ENCODE measurements at regions not wholly inside any gene's neighbourhood (a gene's known extent, or its start where the extent isn't known, plus 50 kb on each side); places are given as distances from the start of the nearest gene placed in this dataset.
"Not testable (repeated sequence)": the region's sequence is repeated elsewhere in the genome, so short reads cannot be mapped to it uniquely, and the experiment has no call there.

DNA sequence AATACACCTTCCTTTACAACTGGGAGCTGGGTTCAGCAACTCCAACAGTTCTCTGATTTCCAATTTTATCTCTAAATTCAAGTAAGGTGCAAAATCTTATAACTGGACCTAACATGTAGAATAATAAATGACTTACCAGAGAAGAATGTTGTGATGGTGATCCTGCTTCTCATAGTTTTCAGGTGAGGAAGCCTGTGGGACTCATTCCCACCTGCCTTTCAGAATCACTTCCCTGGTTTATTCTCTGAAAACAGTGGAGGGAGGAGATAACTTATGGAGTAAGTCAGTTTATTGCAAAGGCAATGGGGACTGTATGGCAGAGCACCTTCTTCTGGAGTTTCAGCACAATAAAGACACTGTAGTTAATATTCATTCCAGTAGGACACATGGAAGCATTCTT, 1188.2 kb upstream of the FAM98A start:
- no peak for DNase-seq

DNA sequence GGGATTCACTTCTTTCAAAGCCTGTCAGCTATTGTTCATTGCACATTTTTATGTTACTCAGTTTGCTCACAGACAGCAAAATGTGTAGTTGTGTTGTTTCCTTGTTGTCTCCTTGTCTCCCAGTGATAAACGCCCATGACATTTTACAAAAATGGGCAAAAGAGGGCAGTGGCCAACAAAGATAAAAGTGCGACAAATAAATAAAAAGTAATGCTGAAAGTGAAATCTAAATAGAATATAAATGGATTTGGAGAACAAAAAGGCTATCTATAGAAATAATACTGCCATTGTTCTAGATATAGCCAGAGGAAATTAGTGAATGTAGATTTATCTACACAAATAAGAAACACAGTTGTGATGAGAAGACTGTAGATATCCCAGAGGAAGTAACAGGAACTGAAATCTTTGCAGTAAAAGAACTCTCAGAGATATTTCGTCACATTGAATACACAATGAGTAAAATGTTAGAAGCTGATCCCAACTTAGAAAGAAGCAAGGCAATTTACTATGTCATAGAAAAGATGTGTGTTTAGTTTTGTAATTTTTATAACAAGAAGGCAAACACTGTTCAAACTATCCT, 1186.2 kb upstream of the FAM98A start:
- DNase-seq, result no peak

DNA sequence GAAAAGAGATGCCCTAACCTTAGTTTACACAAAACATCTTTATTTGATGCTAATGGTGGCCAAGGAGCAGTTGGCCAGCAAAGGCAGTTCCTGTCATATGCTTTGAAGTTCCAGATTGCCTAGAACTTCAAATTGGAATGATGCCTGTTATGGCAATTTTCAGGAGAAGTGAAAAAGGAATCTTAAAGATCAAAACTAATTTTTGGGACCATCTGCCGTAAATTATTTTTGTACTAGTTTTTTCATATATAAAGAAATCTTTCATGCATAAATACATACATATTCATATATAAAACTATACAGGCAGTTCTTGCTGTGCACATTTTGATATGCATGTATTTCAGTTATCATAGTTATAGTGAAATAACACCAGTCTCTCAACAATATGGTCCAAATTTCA, 1185.6 kb upstream of the FAM98A start:
- no peak for DNase-seq

DNA sequence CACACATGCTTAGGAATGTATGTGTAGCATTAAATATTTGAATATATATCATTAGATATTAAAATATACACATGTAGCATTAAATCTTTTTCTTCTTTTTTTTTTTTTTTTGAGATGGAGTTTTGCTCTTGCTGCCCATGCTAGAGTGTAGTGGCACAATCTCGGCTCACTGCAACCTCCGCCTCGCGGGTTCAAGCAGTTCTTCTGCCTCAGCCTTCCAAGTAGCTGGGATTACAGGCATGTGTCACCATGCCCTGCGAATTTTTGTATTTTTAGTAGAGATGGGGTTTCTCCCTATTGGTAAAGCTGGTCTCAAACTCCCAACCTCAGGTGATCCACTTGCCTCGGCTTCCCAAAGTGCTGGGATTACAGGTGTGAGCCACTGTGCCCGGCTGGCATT, 1151.6 kb upstream of the FAM98A start:
- DNase-seq, result not testable (repeated sequence)

DNA sequence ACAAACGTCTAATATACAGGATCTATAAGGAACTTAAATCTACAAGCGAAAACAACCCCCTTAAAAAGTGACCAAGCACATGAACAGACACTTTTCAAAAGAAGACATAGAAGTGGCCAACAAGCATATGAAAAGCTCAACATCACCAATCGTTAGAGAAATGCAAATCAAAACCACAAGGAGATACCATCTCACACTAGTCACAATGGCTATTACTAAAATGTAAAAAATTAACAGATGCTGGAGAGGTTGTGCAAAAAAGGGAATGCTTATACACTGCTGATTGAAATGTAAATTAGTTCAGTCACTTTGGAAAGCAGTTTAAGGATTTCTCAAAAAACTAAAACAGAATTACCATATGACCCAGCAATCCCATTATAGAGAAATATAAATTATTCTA, 1148.5 kb upstream of the FAM98A start:
- no peak for DNase-seq

DNA sequence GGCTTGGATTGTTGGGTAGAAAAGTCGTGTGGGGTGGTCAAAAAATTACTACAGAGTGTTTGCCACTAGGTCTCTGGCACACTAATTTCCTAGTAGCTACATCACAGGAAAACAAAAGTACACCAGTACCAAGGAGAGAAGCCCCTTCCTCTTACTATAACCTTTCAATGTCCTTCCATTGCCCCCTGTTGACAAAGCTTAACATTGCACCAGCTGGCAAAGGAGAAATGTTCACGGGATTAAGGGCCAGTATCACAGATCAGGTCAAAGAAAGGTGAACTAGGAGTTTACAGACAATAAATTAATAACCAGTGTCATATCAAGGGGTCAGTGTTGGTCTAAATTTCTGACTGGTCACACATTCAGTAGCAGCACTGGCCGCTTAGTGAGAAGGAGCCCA, 1139.6 kb upstream of the FAM98A start:
- DNase-seq, result no peak

DNA sequence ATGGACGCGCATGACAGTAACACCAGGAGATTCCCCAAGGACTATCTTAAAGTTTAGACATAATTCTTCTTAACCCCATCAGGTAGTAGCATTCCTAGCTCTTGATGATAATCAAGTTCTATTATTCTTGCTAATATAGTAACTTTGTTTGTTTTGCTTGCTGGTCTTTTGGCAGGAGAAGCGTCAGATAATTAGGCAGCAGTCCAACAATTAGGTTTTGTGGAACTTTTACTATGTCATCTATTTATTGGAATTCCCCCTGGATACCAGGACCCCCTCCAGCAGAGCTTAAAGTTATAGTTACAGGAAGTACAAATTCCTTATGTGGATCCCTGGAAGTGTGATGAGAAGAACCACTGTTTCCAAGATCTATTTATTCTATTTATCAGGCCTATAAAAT, 1138.0 kb upstream of the FAM98A start:
- DNase-seq, result no peak

DNA sequence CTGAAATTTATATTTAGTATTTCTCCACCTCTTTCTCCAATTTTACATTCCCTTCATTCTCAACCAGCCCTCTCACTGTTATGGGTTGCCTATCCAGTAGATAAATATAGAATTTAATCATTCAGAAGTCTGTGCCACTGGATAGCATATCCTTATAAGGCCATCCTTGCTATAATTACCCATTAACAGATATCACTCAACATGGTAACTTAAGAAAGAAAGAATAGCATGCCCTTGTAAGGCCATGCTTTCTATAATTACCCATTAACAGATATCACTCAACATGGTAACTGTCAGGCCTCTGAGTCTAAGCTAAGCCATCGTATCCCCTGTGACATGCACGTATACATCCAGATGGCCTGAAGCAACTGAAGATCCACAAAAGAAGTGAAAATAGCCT, 1137.4 kb upstream of the FAM98A start:
- DNase-seq, result no peak

DNA sequence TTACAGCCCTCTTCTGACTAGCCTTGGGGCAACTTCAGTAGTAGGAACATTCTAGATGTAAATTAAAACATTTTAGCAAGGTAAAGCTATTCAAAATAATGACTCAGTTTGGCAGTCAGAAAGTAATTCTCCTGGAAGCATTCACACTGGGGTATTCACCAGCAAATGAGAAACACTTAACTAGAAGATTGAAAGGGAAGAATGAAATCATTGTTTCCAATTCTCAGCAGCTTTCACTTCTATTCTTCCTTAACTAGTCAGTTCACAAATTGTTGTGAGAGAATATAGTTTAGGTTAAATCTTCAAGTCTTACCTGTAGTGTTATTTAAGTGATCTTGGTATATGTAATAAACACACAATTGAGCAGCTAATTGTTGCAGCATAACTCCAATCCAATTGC, 1135.6 kb upstream of the FAM98A start:
- DNase-seq, result no peak

DNA sequence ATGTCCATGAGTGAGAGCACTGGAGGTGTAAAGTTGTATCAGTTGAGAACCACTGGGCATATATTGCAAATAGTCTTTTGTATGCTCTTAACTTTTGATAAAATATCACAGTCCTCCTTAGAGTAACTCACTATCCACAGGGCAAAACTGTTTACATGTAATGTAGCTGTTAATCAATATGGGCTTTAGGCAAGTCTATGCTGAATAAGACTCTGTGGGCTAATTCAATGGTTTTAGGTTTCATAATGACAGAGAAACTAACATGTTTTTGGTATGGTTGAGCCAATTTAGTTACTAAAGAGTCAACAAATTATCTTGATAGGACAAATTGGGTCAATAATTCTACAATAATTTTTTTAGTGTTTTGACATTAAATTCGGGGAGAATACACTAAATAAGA, 1134.9 kb upstream of the FAM98A start:
- no peak for DNase-seq

DNA sequence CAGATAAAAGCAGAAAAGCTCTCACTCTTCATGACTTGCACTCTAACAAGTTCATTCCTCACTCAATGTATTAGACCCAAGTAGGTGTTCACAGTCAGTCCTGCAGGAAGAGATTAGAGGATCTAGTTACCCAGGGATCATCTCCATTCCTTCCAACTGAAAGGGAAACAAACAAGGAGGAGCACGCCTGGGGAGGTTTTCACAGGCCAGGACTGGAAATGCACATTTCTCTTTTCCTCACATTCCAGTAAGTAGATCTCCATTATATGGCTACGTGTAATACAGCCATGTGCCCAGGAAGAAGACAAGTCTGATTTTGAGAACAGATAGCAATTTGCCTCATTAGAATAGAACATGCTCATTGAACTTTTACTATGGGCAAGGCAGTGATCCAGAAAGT, 1132.2 kb upstream of the FAM98A start:
- no peak for DNase-seq

DNA sequence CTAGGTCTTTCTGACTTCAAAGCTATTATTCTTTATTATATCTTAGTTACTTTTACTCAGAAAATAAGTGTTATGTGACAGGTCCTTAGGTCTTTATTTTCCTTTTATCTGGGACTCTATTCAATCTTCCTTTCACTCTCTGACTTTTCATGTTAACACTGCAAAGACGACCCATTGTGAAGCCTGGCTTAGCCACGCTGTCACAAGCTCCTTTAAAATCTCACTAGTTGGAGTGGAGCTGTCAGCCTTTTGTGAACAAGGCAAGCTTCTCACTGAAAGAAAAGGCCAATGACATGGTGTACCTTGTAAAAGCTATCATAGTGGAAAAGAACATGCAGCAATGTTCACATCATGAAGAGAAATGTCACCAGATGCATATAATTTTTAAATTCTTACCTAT, 1130.7 kb upstream of the FAM98A start:
- no peak for DNase-seq

DNA sequence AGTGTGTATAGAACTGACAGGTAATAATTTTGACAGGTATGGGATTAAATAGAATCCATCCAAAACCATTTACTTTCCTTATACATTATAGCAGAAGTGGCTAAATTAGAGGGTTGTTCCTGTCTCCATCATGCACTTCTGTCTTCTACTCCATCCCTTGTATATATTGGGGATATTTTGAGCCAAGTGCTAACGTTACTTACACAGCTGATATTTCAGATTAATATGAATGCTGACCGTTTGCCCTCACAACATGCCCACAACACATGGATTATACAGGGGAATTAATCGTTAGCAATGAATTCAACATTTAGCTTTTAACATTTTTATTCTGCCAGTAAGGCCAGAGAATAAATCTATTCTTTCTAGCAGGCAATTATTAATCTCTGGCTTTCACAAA, 1125.0 kb upstream of the FAM98A start:
- no peak for DNase-seq

DNA sequence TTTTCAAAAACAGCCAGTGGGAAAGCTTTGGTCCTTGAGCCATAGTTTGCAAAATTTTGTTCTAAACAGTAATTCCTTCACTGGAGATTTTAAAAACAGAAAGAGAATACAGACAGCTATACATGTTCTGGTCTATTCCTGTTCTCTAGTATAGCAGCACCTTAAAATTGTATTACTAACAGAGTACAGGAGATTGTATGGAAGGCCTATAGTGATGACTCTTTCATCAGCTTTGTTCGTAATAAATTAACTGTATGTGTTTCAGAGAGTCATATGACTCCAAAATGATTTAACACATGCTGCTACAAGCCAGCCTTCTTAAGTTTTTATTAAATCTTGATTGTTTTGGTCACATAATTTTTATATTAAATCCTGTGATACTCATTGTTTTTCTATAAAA, 1124.6 kb upstream of the FAM98A start:
- DNase-seq, result no peak

DNA sequence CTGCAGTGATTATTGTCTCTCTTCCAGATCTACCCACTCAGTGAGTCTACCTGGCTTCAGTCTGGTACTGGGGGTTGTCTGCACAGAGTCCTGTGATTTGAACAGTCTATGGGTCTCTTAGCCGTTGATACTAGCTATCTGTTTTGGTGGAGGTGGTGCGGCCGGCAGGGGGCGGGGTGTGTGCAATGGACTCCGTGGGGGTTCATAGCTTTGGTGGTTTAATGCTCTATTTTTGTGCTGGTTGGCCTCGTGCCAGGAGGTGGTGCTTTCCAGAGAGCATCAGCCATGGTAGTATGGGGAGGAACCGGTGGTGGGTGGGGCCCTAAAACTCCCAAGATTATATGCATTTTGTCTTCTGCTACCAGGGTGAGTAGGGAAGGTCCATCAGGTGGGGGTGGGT, 1120.1 kb upstream of the FAM98A start:
- DNase-seq, result no peak

DNA sequence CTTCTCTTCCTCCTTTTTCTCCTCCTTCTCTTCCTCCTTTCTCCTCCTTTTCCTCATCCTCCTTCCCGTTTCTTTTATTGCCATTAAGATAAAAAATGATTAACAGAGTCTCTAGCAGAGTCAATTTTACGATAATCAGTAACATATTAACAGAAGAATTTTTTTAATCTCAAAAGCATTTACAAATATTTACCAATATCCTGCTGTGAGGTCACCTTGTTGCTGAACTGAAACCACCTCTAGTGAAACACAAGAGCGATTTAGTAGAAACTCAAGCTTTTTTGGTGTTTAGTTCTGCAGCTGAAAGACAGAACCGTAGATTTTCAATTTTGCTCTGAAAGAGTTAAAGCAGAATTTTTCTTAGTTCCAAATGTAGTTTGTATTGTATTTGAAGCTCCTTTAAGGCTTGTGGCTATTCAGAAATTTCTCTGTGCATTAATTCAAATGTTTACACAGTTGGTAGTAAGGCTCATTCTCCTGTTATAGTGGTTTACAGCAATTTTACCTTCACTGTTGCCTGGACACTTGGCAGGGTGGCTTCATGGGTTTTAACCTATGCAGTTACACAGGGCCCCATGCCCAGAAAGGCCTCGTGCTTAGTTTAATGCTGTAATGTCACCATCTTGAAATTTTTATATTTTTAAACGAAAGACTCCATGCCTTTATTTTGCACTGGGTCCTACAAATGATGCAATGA, 1106.6 kb upstream of the FAM98A start:
- no peak for DNase-seq

DNA sequence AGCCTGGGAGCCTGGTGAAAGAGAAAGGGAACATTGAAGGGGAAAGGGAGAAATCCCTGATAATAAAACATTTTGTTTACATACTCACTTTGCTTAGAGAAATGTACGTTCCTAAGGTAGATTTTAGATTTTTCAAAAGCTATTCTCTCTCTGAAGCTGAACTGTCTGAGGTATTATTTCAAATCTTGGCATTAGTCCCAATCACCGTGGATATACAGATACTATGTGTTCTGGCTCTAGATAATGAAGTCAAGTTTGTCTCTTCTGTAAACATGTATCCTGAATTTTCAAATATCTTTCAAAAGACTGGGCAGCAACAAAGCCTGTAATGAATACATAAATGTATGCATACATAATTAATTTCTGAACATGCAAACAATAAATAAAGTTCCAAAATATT, 1104.2 kb upstream of the FAM98A start:
- no peak for DNase-seq

DNA sequence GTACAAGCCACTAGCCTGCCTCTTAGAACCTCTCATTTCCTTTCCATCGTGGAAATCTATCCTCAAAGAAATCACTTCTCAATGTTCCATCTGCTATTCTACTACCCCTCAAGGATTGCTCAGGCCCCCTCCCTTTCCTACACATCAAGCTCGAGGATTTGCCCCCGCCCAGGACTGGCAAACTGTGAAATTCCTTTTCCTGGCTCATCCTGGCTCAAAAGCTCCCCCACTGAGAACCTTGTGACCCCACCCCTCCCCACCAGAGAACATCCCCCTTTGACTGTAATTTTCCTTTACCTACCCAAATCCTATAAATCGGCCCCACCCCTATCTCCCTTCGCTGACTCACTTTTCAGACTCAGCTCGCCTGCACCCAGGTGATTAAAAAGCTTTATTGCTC, 1103.3 kb upstream of the FAM98A start:
- not testable (repeated sequence) for DNase-seq

DNA sequence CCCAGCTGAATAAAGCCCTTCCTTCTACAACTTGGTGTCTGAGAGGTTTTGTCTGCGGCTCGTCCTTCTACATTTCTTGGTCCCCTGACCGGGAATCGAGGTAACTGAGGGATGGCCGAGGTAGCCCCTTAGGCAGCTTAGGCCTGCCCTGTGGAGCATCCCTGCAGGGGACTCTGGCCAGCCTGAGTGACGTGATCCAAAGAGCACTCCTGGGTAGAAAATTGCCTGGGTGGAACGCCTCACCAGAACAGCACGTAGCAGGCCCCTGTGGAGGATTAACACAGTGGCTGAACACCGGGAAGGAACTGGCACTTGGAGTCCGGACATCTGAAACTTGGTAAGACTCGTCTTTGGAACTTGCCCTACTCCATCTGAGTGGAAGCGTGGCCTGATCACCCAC, 1078.5 kb upstream of the FAM98A start:
- DNase-seq, result not testable (repeated sequence)

DNA sequence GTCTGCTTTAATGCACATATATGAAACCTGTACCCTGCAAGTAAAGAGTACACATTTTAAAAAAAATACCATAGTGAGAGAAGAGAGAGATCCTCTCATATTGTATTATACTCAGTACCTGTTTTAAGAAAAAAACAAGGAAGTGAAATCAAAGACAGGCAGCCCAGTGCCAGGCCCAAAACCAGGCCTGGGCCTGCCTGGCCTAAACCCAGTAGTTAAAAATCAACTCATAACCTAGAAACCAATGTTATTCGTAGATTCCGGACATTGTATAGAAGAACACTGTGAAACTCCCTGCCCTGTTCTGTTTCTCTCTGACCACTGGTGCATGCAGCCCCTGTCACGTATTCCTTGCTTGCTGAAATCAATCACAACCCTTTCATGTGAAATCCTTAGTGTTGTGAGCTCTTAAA, 1078.0 kb upstream of the FAM98A start:
- not testable (repeated sequence) for DNase-seq

DNA sequence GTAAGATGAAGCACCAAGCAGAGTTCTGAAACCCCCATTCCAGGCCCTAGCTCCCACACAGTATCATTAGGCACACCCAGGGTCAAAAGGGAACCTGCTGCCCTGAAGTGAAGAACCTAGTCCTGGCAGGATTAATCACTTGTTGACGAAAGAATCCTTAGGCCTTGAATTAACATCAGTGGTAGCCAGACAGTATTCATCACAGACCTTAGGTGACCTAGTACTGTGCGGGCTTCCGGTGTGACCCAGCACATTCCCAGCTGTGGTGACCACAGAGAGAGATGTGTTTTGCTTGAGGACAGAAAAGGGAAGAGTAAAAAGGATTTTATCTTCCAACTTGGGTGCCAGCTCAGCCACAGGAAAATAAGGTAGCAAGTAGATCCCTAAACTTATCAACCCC, 1071.4 kb upstream of the FAM98A start:
- DNase-seq, result no peak

DNA sequence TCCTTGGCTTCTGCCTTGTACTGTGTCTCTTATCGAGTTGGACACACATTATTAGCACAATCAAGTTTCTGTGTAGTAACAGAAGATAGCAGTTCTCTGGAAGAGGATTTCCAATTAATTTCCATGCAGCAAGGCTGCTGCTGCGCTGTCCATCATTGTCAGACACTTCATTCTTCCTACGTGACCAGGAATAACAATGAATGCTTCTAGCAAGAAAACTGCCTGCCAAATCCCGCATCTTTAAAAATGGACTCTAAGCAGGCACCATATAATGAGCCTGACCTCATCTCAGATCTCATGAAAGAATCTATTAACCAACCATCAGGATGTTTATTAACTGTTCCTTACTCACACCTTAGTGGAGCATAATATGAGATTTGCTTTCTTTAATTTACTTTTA, 1067.7 kb upstream of the FAM98A start:
- no peak for DNase-seq

DNA sequence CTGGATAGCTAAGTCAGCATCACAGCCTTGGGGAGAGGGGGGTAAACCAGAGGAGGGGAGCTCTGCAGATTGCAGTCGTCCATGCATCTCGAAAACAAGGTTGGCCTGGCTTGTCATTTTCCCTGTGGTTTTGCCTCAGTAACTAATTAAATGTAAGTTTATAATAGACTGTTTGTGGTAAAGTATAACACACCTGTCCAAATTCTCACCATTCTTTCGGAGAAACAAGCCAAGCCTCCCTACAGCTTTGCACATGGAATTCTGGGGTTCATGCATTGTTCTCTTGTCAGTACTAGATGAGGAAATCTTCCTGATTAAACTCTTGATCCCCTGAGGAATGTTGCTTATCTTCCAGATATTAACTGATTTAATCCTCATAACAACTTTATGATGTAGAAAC, 1065.2 kb upstream of the FAM98A start:
- DNase-seq, result no peak

DNA sequence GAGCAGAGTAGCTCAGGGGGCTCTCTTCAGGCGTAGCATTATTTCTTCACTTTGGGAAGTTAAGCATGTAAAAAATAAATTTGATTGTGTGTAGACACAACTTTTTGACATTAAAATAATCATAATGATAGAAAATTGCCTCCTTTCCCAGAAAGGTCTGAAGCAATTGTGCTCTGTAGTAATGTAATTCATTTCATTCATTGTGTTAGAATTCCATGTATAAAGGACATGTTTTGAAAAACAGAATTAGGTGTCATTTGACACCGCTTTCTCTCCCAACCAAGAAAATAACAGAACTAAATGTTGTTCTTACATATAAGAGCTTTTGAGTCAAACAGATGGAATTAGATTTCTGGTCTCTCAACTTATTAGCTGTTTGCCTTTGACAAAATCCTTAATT, 1064.2 kb upstream of the FAM98A start:
- DNase-seq, result no peak

DNA sequence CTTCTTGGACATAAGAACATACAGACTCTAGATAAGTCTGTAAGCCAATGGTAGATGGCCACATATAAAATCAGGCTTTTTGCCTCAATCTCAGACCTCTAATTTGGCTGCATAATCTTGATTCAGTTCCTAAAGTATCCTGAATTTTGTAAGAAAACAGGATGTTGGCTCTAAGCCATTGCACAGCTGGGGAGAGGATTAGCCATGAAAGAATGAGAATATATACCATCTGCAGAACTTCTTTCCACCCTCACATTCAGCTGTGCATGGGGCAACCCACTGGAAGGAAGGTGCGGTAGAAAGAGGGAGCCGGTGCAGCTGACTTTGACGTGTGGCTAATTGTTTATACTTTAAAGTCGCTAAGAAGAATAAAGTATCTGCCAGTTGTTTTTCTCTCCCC, 1061.6 kb upstream of the FAM98A start:
- no peak for DNase-seq
